GM18870 (cell line): ENCODE measurements at regions not wholly inside any gene's neighbourhood (a gene's known extent, or its start where the extent isn't known, plus 50 kb on each side); places are given as distances from the start of the nearest gene placed in this dataset.

ENCODE experiments used
- ATAC-seq: cut with Tn5 transposase; IDR thresholded peaks from one replicate; pipeline ENCODE4 v1.9.1; 2021; ENCODE audit warnings: moderate library complexity; ENCODE audit not compliant: unreplicated experiment

DNA sequence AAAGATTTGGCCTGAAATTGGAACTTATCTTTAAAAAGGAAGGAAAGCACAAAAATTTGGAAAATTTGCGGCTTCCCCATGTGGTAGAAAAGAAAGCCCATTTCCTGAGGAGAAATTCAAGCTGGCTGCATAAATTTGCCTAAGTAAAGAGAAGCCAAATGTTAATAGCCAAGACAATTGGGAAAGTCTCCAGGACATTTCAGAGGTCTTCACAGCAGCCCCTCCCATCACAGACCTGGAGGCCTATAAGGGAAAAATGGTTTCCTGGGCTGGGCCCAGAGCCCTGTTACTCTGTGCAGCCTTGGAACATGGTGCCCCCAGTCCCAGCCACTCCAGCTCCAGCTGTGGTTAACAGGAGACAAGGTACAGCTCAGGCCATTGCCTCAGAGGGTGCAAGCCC, 736.5 kb downstream of the HACE1 start:
- no peak for ATAC-seq

- no peak for ATAC-seq
These were observed 741.4 kb downstream of the HACE1 start for GRCh38 chr6:104118274-104118673.

DNA sequence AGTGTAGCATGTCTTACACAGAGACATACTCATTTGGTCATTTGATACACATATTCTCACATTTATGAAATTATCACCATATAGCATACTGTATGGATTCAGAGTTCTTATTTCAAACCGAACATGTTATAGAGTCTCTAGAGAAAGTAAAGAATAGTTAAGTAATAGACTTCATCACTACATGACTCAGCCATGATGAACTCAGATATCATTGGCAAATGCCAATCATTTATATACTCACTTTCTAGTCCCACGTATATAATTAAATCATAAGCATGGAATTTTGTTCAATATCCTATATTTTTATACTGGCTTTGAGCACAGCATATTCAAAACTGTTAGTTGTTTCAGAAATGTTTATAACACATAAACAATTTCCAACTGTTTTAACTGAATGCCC, 749.9 kb downstream of the HACE1 start:
- no peak for ATAC-seq

DNA sequence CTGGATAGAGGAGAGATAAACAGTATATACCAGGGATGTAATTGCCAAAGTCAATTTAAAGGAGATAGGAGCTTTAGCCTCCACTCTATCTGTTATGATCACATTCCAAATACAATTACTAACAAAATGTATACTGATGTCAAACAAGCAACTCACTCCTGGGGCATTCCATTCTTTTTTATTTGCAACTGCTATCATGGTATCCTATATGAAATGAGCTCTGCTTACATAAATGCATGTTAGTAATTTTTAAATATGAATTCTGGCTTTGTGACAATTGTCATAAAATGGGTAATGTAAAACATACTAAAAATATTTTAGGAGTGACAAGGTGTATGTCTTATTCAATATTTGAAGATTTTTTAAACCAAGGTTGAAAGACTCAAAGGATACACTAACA, 751.1 kb downstream of the HACE1 start:
- no peak for ATAC-seq

- ATAC-seq = no peak
These were observed 763.9 kb downstream of the HACE1 start for GRCh38 chr6:104095661-104096416.

- no peak for ATAC-seq
These were observed 772.0 kb downstream of the HACE1 start for GRCh38 chr6:104087765-104088164.

DNA sequence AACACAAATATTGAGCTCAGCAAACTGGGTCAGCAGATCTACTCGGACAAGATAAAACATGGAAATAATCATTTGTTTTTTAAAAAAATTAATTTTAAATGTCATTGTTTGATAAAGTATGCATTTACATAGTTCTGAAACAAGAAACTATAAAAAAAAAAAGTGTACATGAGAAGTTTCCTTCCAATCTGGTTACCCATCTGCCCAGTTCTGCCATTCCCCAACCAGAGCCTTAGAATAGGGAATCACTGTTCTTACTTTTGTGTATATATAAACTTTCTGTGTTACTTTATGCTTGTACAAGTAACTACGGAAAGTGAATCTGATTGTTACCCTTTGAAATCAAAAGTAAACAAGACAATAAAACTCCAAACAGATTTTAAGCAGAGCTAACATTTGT, 791.4 kb downstream of the HACE1 start:
- no peak for ATAC-seq

DNA sequence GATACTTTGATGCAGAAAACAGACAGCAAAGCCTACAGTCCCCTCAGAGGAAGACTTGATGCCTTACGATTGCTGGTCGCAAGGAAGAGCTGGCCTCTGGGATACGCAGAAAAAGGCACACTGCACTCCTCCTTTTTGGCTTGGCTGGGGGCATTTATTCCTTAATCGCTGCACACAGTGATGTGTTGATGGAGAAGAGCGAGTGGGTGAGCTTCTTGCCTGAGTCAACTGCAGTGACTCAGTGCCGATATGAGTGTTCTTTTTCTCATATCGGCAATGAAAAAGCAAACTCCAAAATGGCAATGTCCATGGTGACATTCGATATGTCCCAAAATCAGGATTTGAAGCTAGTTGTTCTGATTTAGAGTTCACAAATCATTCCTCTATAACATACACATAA, 794.8 kb downstream of the HACE1 start:
- no peak for ATAC-seq

DNA sequence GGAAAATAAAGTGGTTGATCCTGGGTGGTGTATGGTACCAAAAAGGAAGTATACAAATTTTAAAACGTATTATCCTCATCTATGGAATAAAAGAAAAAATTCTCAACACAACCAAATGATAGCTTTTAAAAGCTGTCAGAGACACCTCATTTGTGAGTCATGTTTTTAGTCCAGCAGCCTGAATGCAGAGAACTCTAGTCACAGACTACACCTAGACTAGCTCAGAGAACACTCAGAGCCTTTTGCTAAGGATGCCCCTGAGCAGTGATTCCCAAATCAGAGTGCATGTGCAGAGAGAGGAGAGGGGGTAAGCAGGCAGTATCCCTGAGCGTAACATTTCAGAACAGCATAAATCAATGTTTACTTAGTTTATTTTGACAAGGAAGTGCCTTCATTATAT, 809.3 kb downstream of the HACE1 start:
- ATAC-seq = no peak

DNA sequence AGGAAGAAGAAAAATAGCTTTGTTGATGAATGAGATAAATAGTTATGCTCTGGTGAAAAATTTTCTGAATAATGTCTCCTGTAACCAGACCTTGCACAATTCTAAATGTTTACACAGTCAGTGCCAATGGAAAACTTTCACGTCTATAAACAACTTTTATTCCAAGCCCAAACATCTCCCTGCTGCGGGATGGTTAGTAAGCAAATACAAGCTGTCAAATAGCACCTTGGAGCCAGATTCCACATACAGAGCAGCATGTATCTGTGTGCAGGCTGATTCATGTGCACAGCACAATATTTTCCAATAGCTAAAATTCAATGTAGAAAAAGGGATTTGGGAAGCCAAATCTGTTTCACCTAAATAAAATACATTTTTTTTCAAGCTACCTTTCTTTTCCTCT, 813.3 kb downstream of the HACE1 start:
- ATAC-seq = no peak

- no peak for ATAC-seq
These were observed 828.4 kb downstream of the HACE1 start for GRCh38 chr6:104031346-104031745.

- no peak for ATAC-seq
These were observed 837.6 kb downstream of the HACE1 start for GRCh38 chr6:104022126-104022525.

DNA sequence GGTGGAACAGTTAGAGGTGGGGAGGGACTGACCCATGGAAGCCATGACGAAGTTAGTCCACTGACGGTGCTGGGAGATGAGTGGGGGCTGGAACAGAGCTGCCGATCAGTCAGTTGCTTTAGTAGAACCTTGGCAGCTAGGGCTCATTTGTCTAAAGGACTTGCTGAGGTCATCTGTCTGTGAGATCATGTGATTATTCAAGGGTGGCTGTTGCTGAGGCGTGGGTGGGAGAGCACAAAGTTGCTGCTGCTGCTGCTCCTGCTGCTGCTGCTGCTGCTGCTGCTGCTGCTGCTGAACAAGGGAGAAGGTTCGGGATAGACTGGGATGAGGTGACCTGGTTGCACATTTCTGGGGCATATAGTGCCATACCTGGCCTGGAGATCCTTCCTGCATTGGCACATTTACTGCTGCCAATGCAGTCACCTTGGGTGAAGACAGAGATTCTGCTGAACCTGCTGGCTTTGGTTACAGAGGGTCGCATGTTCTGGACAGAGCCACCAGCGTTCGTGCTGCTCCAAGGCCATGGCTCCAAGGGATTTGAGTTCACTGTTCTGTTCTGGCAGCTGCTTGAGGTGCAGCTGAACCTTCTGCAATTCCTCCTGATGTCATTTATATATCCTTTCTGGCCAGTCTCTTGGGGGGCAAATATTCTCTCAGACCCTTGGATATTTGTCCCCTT, 840.5 kb downstream of the HACE1 start:
- no peak for ATAC-seq

DNA sequence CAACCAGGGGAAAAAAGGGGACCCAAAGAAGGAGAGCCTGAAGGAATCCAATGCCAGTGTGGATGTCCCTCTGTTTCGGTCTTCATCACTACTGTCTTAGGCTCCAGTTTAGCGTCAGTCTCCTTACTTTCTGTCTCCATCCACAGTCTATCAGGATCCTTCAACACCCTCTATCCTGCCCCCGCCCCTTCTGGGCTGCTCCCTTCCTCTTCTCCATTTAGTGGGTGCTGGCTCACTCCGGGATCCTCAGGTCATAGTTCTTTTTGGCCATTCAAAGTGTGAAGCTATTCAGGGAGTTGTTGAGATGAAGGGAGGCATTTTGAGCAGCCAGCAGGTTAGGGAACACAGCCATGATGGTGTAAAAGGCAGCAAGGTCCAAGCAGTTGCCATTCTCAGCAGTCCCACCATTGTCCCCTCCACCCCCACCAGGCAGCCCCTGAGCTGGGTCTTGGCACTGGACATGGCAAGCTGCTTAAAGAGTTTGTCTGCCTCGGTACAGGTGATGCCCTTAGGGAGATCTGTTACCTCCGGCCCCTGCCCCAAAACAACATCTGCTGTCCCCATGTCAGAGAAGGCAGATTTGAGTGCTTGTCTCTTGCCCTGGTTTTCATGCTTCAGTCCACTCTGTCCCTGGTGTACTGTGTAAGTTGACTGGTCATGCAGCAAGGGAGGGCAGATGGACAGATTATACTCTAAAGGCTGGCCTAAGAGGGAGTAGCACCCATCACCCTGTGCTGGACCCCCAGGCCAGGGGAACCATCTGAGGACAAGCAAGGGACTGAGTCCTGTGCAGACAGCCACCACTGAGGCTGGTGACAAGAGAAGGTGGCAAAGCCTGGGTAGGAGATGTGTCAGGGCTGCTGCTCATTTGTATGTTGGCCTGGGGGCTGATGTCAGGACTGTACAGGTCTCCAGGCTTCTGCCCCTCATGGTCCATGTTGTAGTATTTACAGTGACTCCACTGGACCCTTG, 842.0 kb downstream of the HACE1 start:
- no peak for ATAC-seq

DNA sequence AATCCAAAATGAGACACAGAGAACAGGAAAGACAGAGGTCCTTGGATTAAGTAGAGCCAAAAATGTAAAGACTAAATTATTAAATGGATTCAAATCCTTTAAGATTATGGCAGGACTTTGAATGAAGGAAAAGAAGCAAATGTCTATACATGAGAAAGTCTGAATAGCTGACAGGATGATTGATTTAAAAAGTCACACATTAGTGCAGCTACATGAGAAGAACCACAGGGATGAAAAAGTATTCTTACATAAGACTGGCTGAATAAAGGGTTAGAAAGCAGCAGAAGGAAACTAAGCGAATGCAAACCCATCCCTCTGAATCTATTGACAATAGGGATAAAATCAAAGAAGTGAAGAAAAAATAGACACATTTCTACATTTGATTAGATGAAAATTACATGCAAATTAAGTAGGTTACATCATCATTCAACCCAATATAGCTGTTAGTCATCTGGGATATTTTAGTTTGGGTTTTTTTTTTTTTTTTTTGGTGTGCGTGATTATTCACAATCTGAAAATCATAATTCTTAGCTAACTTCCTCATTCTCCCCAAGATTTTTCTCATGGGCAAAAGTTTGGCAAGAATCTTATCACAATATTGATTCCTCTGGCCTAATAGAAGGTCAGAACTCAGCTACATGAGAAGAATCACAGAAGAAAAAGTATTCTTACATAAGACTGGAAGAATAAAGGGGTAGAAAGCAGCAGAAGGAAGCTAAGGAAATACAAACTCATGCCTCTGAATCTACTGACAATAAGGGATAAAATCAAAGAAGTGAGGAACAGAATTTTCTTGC, 845.4 kb downstream of the HACE1 start:
- ATAC-seq = peak; percentile 52

DNA sequence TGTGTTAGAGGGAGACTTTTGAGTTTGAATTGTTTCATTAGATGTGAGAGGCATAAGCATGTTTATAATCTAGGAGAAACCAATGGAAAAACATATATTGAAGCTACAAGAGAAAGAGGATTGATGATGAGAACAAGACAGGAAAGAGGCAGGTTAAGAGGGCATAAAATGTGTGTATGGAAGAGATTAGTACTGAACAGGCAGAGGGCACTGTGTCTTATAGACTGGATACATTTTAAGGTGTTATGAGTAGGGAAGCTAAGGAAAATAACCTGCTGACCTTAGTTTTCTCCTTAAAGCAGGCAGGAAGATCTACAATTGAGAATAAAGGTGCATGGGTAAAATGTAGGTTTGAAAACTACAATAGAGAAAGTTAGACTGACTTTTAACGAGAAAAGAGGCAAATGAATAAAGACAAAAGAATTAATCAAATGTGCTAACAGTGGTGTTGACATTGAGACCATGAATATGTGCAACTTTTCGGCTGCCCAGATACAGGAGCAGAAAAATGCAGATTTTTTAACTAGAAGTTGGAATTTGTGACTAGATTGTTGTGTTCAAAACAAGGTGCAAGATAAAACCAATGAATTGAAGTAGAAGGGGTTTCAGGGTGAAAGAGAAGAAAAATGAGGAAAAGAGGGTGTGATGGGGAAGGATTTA, 846.3 kb downstream of the HACE1 start:
- no peak for ATAC-seq

DNA sequence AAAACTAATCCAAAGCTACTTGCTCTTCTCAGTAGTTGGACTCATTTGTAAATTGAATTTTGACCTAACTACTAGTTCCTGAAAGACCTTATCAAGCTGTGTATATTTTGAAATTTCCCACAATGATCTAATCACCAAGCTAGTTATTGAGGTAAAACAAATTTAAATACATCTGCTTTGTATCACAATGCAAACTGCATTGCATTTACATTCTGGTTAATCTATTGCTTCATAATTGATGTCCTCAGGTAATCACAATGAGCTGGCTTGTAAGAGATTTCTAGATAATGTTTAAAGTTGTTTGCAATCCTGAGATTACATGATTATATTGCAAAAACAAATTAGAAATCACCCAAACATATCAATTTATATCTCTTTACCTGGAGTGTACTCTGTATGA, 848.8 kb downstream of the HACE1 start:
- no peak for ATAC-seq

GRCh38 chr6:104003803-104004516, 855.8 kb downstream of the HACE1 start:
- no peak for ATAC-seq

DNA sequence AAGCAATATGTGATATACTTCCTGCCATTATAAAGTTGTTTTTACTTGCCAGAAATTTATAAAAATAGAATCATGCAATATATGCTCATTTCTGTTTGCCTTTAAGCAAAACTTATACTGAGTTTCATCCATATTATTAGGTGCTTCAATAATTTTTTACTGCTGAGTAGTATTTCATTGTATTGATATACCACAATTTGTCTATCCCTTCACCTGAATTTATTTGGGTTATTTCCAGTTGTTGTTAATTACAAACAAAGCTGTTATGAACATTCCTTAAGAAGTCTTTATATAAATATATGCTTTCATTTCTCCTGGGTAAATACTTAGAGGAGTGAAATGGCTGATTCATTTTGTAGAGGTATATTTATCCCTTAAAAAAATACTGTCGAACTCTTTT, 864.1 kb downstream of the HACE1 start:
- ATAC-seq = no peak

- no peak for ATAC-seq
These were observed 875.9 kb downstream of the HACE1 start for GRCh38 chr6:103983860-103984259.
